ENCODE measurements at regions not wholly inside any gene's neighbourhood (a gene's known extent, or its start where the extent isn't known, plus 50 kb on each side); places are given as distances from the start of the nearest gene placed in this dataset.
A peak's percentile ranks its signal among the peaks of the same experiment; 100 is the strongest.

- DNase-seq (ENCODE audit: low spot score), result no peak
Observed at GRCh38 chr11:15807827-15808226, 548.5 kb downstream of the SOX6 start.

GRCh38 chr11:15810082-15810481, 546.3 kb downstream of the SOX6 start:
- no peak for DNase-seq (ENCODE audit: low spot score)

- DNase-seq (ENCODE audit: low spot score), result no peak
Observed at GRCh38 chr11:15810525-15810924, 545.8 kb downstream of the SOX6 start.

- DNase-seq (ENCODE audit: low spot score), result no peak
Observed at GRCh38 chr11:15815246-15816195, 540.8 kb downstream of the SOX6 start.

GRCh38 chr11:15816260-15816871, 540.0 kb downstream of the SOX6 start:
- no peak for DNase-seq (ENCODE audit: low spot score)

GRCh38 chr11:15817001-15817400, 539.3 kb downstream of the SOX6 start:
- DNase-seq (ENCODE audit: low spot score), result no peak

GRCh38 chr11:15818132-15818842, 538.1 kb downstream of the SOX6 start:
- DNase-seq (ENCODE audit: low spot score), result no peak

- DNase-seq (ENCODE audit: low spot score), result peak; percentile 96
Observed at GRCh38 chr11:15819679-15820286, 536.6 kb downstream of the SOX6 start.

- no peak for DNase-seq (ENCODE audit: low spot score)
Observed at GRCh38 chr11:15821451-15821850, 534.9 kb downstream of the SOX6 start.

- no peak for DNase-seq (ENCODE audit: low spot score)
Observed at GRCh38 chr11:15824060-15824459, 532.3 kb downstream of the SOX6 start.

GRCh38 chr11:15825976-15826650, 530.2 kb downstream of the SOX6 start:
- no peak for DNase-seq (ENCODE audit: low spot score)

- DNase-seq (ENCODE audit: low spot score), result peak; percentile 34
Observed at GRCh38 chr11:15826826-15827225, 529.5 kb downstream of the SOX6 start.

- DNase-seq (ENCODE audit: low spot score), result peak; percentile 74
Observed at GRCh38 chr11:15828215-15828853, 528.0 kb downstream of the SOX6 start.

GRCh38 chr11:15829312-15829711, 527.0 kb downstream of the SOX6 start:
- no peak for DNase-seq (ENCODE audit: low spot score)

GRCh38 chr11:15830741-15831428, 525.5 kb downstream of the SOX6 start:
- DNase-seq (ENCODE audit: low spot score), result peak; percentile 33

- no peak for DNase-seq (ENCODE audit: low spot score)
Observed at GRCh38 chr11:15835788-15836411, 520.4 kb downstream of the SOX6 start.

- DNase-seq (ENCODE audit: low spot score), result no peak
Observed at GRCh38 chr11:15836795-15837194, 519.6 kb downstream of the SOX6 start.

GRCh38 chr11:15837901-15838489, 518.4 kb downstream of the SOX6 start:
- DNase-seq (ENCODE audit: low spot score), result no peak

GRCh38 chr11:15839061-15839460, 517.3 kb downstream of the SOX6 start:
- DNase-seq (ENCODE audit: low spot score), result no peak

- no peak for DNase-seq (ENCODE audit: low spot score)
Observed at GRCh38 chr11:15840966-15841365, 515.4 kb downstream of the SOX6 start.

Data from Ammon's horn (tissue), 1 donor.